Epithelial cell of proximal tubule (primary cell): ENCODE measurements at regions not wholly inside any gene's neighbourhood (a gene's known extent, or its start where the extent isn't known, plus 50 kb on each side); places are given as distances from the start of the nearest gene placed in this dataset.

ENCODE experiments used
- DNase-seq: peaks from one replicate; pipeline ENCODE4 v3.0.0-alpha.2; 2011; ENCODE audit warnings: low read depth
- H3K4me3 ChIP-seq: 2 replicates; pipeline ENCODE4 v1.5.1; 2011; ENCODE audit warnings: low read depth, mild to moderate bottlenecking, low read length
- TF ChIP-seq, protein P1 (sequence below): conservative IDR thresholded peaks from 2 replicates; pipeline ENCODE4 v1.5.1; 2012; ENCODE audit warnings: low read depth, mild to moderate bottlenecking, low read length

DNA sequence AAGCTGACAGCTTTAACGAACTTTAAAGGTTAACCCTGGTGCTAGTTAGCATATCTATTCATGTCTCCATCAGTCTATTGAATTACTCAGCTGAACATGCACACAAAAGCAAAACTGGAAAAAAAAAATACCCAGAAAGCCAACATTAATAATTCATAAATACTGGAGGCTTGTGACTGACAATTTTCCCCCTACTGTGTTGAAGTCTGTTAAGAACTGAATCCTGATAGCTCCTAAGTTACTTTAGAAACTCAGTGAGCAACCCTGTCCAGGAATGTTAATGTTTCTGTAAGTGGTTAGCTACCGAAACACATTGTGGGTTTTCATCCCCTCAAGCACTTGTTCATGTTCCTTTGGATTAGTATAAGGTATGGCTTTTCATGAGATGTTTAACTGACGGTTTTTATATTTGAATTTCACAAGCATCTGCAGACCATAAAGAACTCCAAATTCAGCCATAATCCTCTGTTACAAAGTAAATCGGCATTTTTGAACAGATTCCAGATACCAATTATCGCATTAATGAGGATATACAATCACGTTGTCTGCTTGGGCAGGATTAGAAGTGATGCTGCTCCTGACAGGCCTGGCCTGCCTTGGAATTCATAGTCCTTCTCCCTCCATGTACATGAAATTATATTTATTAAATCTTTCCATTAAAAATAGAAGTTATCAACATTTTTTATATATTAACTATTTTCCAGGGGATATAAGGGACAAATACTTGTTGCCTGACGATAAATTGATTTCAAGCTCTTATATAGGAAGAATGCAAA is 331.2 kb downstream of the TLE4 start:
- H3K4me3 ChIP-seq = no peak overlapping the region
- TF ChIP-seq, protein P1, sequence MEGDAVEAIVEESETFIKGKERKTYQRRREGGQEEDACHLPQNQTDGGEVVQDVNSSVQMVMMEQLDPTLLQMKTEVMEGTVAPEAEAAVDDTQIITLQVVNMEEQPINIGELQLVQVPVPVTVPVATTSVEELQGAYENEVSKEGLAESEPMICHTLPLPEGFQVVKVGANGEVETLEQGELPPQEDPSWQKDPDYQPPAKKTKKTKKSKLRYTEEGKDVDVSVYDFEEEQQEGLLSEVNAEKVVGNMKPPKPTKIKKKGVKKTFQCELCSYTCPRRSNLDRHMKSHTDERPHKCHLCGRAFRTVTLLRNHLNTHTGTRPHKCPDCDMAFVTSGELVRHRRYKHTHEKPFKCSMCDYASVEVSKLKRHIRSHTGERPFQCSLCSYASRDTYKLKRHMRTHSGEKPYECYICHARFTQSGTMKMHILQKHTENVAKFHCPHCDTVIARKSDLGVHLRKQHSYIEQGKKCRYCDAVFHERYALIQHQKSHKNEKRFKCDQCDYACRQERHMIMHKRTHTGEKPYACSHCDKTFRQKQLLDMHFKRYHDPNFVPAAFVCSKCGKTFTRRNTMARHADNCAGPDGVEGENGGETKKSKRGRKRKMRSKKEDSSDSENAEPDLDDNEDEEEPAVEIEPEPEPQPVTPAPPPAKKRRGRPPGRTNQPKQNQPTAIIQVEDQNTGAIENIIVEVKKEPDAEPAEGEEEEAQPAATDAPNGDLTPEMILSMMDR = no peak
- DNase-seq = no peak

DNA sequence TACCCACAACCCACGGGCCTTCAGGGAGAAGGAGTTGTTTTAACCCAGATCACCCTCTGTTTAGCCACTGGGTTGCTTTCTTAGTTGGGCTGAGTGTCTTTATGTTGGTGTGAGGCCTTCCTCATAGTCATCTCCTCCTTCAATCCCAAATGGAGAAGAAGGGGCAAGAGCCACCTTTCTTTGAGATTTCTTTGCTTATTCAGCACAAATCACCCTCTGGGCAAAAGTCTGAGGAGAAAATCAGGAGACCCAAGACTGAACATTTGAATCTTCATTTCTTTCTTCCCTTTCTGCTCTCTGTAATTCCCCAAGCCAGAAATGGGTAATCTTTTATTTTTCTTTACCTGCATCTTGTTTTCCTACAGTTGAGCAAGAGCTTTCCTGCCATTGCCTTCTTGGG is 329.0 kb downstream of the TLE4 start:
- no peak for DNase-seq
- TF ChIP-seq, protein P1 = no peak
- H3K4me3 ChIP-seq = no peak overlapping the region

DNA sequence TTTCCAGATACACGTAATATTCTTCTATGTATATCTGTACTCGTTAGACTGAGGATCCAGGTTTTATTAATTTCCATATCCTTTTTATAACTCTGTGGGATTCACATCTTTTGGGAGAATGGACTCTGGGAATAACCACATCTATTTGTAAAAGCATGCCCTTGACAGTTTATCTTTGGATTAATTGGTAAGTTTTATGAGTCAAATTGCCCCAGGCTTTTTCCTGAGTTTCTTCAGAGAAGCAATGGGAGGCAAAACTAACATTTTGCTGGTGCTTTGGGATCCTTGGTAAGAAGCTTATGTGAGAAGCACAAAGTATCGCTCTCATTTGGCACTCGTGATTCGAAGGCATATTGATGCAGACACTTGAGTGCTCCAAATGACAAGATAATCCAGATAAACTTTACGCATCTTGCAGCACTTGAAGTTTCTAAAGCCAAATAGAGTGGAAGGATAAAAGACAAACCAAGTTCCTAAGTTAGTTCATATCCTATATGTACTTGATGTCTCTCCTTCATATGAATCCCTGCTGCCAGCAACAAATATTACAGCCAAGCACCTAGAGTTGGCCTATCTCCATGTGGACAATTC is 324.7 kb downstream of the TLE4 start:
- no peak overlapping the region for H3K4me3 ChIP-seq
- TF ChIP-seq, protein P1 = no peak
- DNase-seq = no peak

DNA sequence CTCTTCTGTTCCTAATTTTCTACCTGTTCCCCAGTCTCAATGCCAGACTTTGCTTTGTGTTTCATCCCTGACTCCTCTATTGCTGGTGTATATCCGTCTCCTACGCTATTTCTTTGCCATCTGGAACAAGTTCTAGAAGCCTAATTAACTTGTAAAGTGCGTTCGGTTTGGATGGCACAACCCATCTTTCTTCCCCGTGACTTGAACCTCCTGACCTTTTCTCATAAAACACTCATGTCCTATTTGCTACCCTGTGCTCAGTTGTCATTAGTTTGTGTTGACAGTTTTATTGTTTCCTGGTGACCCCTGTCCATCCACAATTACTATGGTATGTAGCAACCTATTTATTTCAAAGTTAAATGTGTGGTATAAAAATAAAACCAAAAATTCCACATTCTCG is 323.5 kb downstream of the TLE4 start:
- TF ChIP-seq, protein P1 = no peak
- no peak for DNase-seq
- H3K4me3 ChIP-seq = no peak overlapping the region

DNA sequence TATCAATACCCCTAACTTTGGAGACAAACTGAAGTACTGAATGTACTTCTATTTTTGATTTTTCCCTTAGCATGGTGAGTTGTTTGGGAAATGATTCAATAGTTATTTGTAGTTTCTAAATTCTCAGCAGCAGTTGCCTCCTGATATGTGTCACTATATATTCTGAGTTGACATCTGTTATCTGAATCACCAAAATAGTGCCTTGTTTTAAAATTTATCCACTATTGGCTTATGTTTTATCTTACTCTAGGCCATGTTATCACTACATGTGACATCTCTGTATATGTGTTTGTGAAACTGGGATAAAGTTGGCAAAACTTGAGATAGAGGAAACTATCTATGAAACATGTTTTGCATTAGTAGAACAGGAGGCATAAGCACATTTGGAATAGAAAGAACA is 317.6 kb downstream of the TLE4 start:
- no peak for DNase-seq
- no peak overlapping the region for H3K4me3 ChIP-seq
- TF ChIP-seq, protein P1 = no peak

DNA sequence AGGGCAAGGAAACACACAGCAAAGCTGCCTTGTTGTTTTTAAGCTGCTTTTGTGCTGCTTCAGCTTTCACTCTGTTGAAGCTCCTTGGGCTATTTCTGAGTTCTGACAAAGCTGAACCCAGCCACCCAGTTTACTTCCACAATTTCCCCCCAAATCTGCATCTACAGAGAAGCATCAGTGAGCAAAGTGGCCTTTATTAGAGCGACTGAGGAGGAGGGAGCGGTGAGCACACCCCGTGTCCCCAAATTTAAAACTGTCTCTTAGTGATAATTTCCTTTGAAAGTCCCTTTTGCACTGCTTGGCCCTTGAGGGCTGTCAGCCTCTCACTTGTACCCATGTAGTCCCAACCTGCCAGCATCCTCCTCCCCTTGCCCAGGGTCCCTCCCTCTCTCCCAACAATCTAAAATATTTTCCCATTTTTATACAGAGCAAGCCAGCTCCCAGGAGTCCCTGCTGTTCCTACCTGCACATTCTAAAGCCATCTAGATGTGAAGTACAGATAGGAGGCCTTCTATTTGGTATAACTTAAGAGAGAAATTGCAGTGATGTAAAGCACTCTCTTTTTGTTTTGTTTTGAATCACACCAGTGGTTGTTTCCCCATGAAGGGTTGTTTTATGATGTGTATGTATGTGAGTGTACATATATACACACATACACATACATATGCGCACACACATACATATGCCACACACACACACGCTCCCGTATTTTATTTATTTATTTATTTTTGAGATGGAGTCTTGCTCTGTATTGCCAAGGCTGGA is 313.5 kb downstream of the TLE4 start:
- TF ChIP-seq, protein P1 = no peak
- H3K4me3 ChIP-seq = no peak overlapping the region
- DNase-seq = no peak
